Stimulated activated naive CD8-positive, alpha-beta T cell treated with anti-CD3 and anti-CD28 coated beads, Interleukin-15, amount 100 ng/mL, for 72 hours (primary cell): ENCODE measurements at regions not wholly inside any gene's neighbourhood (a gene's known extent, or its start where the extent isn't known, plus 50 kb on each side); places are given as distances from the start of the nearest gene placed in this dataset.
A peak's percentile ranks its signal among the peaks of the same experiment; 100 is the strongest.
"Not testable (repeated sequence)": the region's sequence is repeated elsewhere in the genome, so short reads cannot be mapped to it uniquely, and the experiment has no call there.

Experiments
- ATAC-seq: fragments of 150-1000 bp; cut with Tn5 transposase; 2 replicates; pipeline ENCODE4 v1.10.0; 2021; ENCODE audit warnings: mild to moderate bottlenecking, moderate library complexity
- DNase-seq, 2 donors: peaks; one replicate each; pipeline ENCODE4 v3.0.0; 2021 to 2022
- H3K27ac Mint-ChIP-seq, 2 donors: one replicate each; pipeline ENCODE4 v1.8.0; 2022; ENCODE audit warnings: mild to moderate bottlenecking in 2 of 2, mixed read lengths in 2 of 2, moderate library complexity in 2 of 2
- H3K27me3 Mint-ChIP-seq: one replicate; pipeline ENCODE4 v1.8.0; 2022; ENCODE audit warnings: mixed read lengths
- H3K4me1 Mint-ChIP-seq: one replicate; pipeline ENCODE4 v1.8.0; 2022; ENCODE audit warnings: mild to moderate bottlenecking, mixed read lengths
- H3K4me3 Mint-ChIP-seq, 2 donors: one replicate each; pipeline ENCODE4 v1.8.0; 2022; ENCODE audit warnings: mild to moderate bottlenecking in 2 of 2, mixed read lengths in 2 of 2, moderate library complexity in 1 of 2
- H3K9me3 Mint-ChIP-seq, 2 donors: one replicate each; pipeline ENCODE4 v1.8.0; 2022; ENCODE audit warnings: mixed read lengths in 2 of 2

GRCh38 chr2:138879931-138880330 is 99.7 kb upstream of the NXPH2 start:
- no peak overlapping the region for H3K27ac Mint-ChIP-seq
- no peaks in the 10 kb centered on the region for H3K4me1 Mint-ChIP-seq
- no peak for DNase-seq
- H3K27me3 Mint-ChIP-seq: no peaks in the 10 kb centered on the region
- no peak overlapping the region for H3K4me3 Mint-ChIP-seq
- no peaks in the 10 kb centered on the region for H3K9me3 Mint-ChIP-seq
- no peak for ATAC-seq

GRCh38 chr2:138877421-138877820 is 97.2 kb upstream of the NXPH2 start:
- Mint-ChIP-seq H3K27ac (no peak overlapping the region), H3K4me1 (no peaks in the 10 kb centered on the region), H3K27me3 (no peaks in the 10 kb centered on the region), H3K4me3 (no peak overlapping the region), H3K9me3 (no peaks in the 10 kb centered on the region)
- DNase-seq (no peak), ATAC-seq (no peak)

GRCh38 chr2:138874251-138874650 is 94.1 kb upstream of the NXPH2 start:
- no peak for ATAC-seq
- Mint-ChIP-seq H3K9me3 (no peaks in the 10 kb centered on the region), H3K4me1 (no peaks in the 10 kb centered on the region), H3K27me3 (no peaks in the 10 kb centered on the region), H3K27ac (no peak overlapping the region), H3K4me3 (no peak overlapping the region)
- no peak for DNase-seq

- not testable (repeated sequence) for H3K4me1 Mint-ChIP-seq, H3K9me3 Mint-ChIP-seq, ATAC-seq, H3K27ac Mint-ChIP-seq, H3K27me3 Mint-ChIP-seq, H3K4me3 Mint-ChIP-seq, DNase-seq
These were observed 91.9 kb upstream of the NXPH2 start for GRCh38 chr2:138872116-138872515.

- Mint-ChIP-seq H3K27ac (no peak overlapping the region), H3K4me3 (no peak overlapping the region), H3K27me3 (no peaks in the 10 kb centered on the region), H3K4me1 (no peaks in the 10 kb centered on the region), H3K9me3 (no peaks in the 10 kb centered on the region)
- no peak for DNase-seq
- ATAC-seq: no peak
These were observed 91.1 kb upstream of the NXPH2 start for GRCh38 chr2:138871312-138871711.

GRCh38 chr2:138867341-138867740 is 87.2 kb upstream of the NXPH2 start:
- Mint-ChIP-seq H3K4me3 (no peak overlapping the region), H3K4me1 (no peaks in the 10 kb centered on the region)

GRCh38 chr2:138866797-138867196 is 86.6 kb upstream of the NXPH2 start:
- Mint-ChIP-seq H3K4me3 (no peak overlapping the region), H3K27me3 (no peaks in the 10 kb centered on the region), H3K27ac (peak overlapping the region in 1 of 2 donors; percentile 28), H3K9me3 (no peaks in the 10 kb centered on the region), H3K4me1 (no peaks in the 10 kb centered on the region)
- ATAC-seq (no peak), DNase-seq (no peak)

More at GRCh38 chr2:138867341-138867740, 87.2 kb upstream of the NXPH2 start:
- Mint-ChIP-seq H3K27me3 (no peaks in the 10 kb centered on the region), H3K27ac (no peak overlapping the region), H3K9me3 (no peaks in the 10 kb centered on the region)
- ATAC-seq: no peak
- no peak for DNase-seq

- no peak for DNase-seq
- H3K9me3 Mint-ChIP-seq: no peaks in the 10 kb centered on the region
- no peak for ATAC-seq
- no peak overlapping the region for H3K4me3 Mint-ChIP-seq
- no peaks in the 10 kb centered on the region for H3K4me1 Mint-ChIP-seq
- H3K27me3 Mint-ChIP-seq: no peaks in the 10 kb centered on the region
- no peak overlapping the region for H3K27ac Mint-ChIP-seq
These were observed 73.6 kb upstream of the NXPH2 start for GRCh38 chr2:138853761-138854160.

DNA sequence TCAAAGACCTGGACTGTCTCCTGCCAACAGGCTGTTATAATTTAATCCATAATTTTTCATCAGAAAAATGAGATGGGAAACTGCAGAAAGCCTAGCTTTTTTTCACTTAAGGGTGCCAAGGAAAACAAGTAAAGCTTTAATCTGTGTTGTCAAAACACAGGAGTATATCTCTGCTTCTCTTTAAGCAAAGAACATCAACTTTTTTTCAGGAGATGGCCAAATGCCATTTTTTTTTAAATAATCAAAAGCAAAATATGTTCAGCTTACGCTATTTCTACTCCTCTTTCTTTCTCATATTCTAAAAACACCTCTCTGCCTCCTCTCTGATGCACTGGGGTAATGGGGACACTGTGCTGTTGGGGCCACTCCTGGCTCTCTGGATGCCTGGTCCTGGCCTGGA is 73.1 kb upstream of the NXPH2 start:
- Mint-ChIP-seq H3K27ac (peak overlapping the region in 1 of 2 donors; percentile 80), H3K9me3 (no peaks in the 10 kb centered on the region), H3K4me1 (no peaks in the 10 kb centered on the region), H3K27me3 (no peaks in the 10 kb centered on the region), H3K4me3 (no peak overlapping the region)
- no peak for DNase-seq
- no peak for ATAC-seq

GRCh38 chr2:138846216-138846821 is 66.1 kb upstream of the NXPH2 start:
- Mint-ChIP-seq H3K27me3 (peaks cover 6% of the 10 kb centered on the region), H3K4me1 (no peaks in the 10 kb centered on the region), H3K9me3 (no peaks in the 10 kb centered on the region), H3K4me3 (no peak overlapping the region), H3K27ac (peak overlapping the region in 1 of 2 donors; percentile 9)
- ATAC-seq (peak; percentile 69), DNase-seq (no peak)

DNA sequence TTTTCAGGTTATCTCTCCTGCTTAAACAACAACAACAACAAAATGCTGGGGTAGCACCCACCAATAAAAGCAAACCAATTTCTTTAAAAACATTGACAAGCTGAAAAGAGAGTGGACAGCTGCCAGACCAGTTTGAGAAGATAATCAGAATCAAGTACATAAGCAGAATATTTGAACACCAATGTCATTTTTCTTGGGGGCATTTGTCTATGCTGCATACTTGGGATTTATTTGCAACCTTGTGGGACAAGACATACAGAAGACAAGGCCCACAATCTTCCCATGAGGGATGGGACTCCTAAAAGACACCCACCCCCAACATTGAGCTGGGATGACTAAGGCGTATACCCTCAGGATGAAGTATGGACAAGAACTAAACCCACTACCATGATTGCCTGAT is 62.2 kb upstream of the NXPH2 start:
- Mint-ChIP-seq H3K27me3 (peaks cover 23% of the 10 kb centered on the region), H3K4me3 (no peak overlapping the region), H3K4me1 (no peaks in the 10 kb centered on the region), H3K9me3 (no peaks in the 10 kb centered on the region), H3K27ac (no peak overlapping the region)
- no peak for DNase-seq
- ATAC-seq: no peak

GRCh38 chr2:138841459-138841858 is 61.3 kb upstream of the NXPH2 start:
- no peaks in the 10 kb centered on the region for H3K4me1 Mint-ChIP-seq
- no peaks in the 10 kb centered on the region for H3K9me3 Mint-ChIP-seq
- peak overlapping the region in 1 of 2 donors; percentile 6 for H3K27ac Mint-ChIP-seq
- H3K4me3 Mint-ChIP-seq: no peak overlapping the region
- H3K27me3 Mint-ChIP-seq: peaks cover 23% of the 10 kb centered on the region
- DNase-seq: no peak
- no peak for ATAC-seq

GRCh38 chr2:138838851-138839620 is 58.8 kb upstream of the NXPH2 start:
- Mint-ChIP-seq H3K4me1 (no peaks in the 10 kb centered on the region), H3K4me3 (no peak overlapping the region), H3K27me3 (peaks cover 23% of the 10 kb centered on the region), H3K9me3 (no peaks in the 10 kb centered on the region), H3K27ac (no peak overlapping the region)
- no peak for ATAC-seq
- no peak for DNase-seq

- Mint-ChIP-seq H3K4me3 (no peak overlapping the region), H3K4me1 (no peaks in the 10 kb centered on the region), H3K27ac (no peak overlapping the region), H3K27me3 (peaks cover 8% of the 10 kb centered on the region), H3K9me3 (no peaks in the 10 kb centered on the region)
- ATAC-seq (no peak), DNase-seq (no peak)
These were observed 51.5 kb upstream of the NXPH2 start for GRCh38 chr2:138831691-138832090.

DNA sequence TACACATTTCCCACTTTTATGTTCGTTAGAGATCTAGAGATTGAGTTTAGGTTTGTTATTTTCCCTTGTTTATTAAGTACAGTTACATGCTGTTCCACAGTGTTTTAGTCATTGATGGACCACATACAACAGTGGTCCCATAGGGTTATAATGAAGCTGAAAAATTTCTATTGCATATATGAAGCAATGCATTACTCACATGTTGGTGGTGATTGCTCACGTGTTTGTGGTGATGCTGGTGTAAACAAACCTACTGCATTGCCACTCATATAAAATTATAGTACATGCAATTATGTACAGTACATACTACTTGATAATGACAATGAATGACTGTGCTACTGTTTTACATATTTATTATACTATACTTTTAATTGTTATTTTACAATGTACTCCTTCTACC is 51.0 kb upstream of the NXPH2 start:
- H3K4me1 Mint-ChIP-seq: no peaks in the 10 kb centered on the region
- H3K27ac Mint-ChIP-seq: no peak overlapping the region
- no peak overlapping the region for H3K4me3 Mint-ChIP-seq
- no peaks in the 10 kb centered on the region for H3K9me3 Mint-ChIP-seq
- no peak for ATAC-seq
- DNase-seq: no peak
- peaks cover 13% of the 10 kb centered on the region for H3K27me3 Mint-ChIP-seq

DNA sequence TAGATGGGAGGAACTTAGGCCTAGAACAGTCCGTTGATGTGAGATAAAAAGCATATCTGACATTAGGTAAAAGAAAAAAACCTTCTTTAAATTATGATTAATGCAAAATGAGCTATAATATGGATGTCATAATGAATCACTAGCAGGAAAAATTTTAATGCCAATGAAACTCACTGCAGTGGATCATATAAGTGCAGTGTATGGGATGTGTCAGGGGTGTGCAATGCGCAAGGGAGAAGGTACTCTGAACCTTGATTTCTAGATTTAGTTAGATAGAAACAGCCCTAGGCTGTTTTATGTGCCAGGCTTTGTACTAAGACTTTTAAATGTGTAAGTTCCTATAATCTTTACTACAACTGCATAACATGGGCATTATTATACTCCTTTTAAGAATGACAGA is 50.4 kb upstream of the NXPH2 start:
- no peaks in the 10 kb centered on the region for H3K9me3 Mint-ChIP-seq
- no peak overlapping the region for H3K27ac Mint-ChIP-seq

More for the DNA sequence above, 50.4 kb upstream of the NXPH2 start:
- ATAC-seq (no peak), DNase-seq (no peak)
- Mint-ChIP-seq H3K4me3 (no peak overlapping the region), H3K27me3 (peaks cover 19% of the 10 kb centered on the region), H3K4me1 (no peaks in the 10 kb centered on the region)
